GM18951 (cell line): ENCODE measurements at regions not wholly inside any gene's neighbourhood (a gene's known extent, or its start where the extent isn't known, plus 50 kb on each side); places are given as distances from the start of the nearest gene placed in this dataset.

Experiments used
- POLR2A ChIP-seq: IDR thresholded peaks from 4 replicates; pipeline ENCODE4 v1.6.1; 2011; ENCODE audit warnings: mild to moderate bottlenecking; ENCODE audit not compliant: insufficient read length, insufficient read depth; ENCODE audit errors: extremely low read depth
- in situ Hi-C: fragments of 300-500 bp; cut with MboI; formaldehyde crosslinking; loops from one replicate; pipeline ENCODE4 v1.12.0; 2022; ENCODE audit warnings: low sequenced_read_pairs, mixed read lengths, inconsistent platforms; ENCODE audit not compliant: unreplicated experiment

GRCh38 chr11:122285070-122285988 lies 169.3 kb upstream of the BLID start:
- in situ Hi-C loops: no loop called here
- TF ChIP-seq POLR2A: no peak

DNA sequence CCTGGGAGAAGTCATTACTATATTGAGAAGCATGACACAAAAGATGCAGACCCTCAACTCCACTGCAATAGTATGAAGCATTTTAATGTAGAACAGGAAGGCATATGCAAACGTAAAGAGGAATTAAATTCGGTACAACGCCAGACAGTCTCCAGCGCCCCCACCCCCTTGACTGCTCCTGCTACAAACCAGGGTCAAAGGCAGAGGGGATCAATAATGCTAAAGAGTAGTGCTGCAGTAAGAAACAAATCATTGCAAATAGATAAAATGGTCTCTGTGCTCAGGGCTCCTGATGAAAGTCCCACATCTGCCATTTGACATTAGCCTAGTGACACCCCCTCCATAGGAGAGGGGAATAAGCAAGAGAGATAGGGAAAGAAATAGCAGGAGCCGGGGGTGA lies 164.9 kb upstream of the BLID start:
- TF ChIP-seq POLR2A: no peak
- in situ Hi-C loops: no loop called here

DNA sequence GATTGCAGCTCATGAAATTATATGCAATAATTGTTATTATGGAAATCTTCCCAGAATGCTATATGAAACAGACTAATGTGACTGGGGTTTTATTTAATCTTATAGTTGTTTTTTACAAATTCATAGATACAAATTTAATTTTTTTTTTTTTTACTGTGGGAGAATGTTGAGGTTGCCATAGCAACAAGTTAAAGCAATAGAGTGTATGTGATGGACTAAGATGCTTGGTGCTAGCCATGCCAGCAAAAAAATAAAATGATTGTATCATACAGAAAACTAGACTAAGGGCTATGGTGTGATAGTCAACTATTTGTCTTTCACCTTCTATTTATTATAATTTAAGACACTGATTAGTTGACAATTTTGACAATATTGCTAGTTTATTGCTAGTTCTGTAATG lies 163.2 kb upstream of the BLID start:
- in situ Hi-C loops: no loop called here
- no peak for TF ChIP-seq POLR2A

GRCh38 chr11:122277493-122277892 lies 161.5 kb upstream of the BLID start:
- no peak for TF ChIP-seq POLR2A
- in situ Hi-C loops: no loop called here

DNA sequence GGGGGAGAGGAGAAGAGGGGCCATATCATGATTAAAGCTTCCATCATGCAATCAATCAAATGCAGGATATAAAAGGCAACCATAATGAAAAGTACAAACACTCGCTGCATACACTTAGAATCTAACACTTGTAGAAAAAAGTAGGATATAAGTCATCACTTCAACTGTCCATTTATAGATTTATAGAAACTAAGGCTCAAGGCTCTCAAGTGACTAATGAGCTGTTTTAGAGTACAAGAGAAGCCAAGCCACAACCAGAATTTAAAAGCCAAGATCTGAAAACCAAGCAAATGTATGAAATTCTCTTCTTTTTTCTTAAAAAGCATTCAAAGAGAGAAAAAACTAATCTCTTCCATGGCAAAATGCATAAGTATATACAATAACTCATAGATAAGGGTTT lies 160.2 kb upstream of the BLID start:
- in situ Hi-C loops: no loop called here
- TF ChIP-seq POLR2A: no peak

GRCh38 chr11:122275508-122275907 lies 159.5 kb upstream of the BLID start:
- in situ Hi-C loops: no loop called here
- TF ChIP-seq POLR2A: no peak

- in situ Hi-C loops: no loop called here
- TF ChIP-seq POLR2A: no peak
These were observed 157.6 kb upstream of the BLID start for GRCh38 chr11:122273476-122274191.

DNA sequence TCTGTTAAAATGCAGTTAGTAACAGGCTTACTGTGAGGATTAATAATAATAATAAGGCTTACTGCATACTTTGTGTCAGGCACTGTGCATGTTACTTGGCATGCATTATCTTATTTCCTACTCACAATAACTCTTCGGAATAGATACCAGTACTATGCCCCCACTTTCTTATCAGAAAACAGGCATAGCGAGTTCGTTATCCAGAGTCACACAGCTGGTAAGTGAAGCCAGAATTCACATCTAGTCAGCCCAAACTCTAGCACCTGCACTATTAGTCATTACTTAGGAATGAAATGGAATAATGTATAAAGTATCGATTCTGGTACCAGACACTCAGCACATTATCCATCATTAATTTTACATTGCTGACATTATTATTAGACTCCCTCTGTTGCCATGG lies 155.7 kb upstream of the BLID start:
- in situ Hi-C loops: no loop called here
- no peak for TF ChIP-seq POLR2A

GRCh38 chr11:122271137-122271536 lies 155.1 kb upstream of the BLID start:
- no peak for TF ChIP-seq POLR2A
- in situ Hi-C loops: no loop called here

DNA sequence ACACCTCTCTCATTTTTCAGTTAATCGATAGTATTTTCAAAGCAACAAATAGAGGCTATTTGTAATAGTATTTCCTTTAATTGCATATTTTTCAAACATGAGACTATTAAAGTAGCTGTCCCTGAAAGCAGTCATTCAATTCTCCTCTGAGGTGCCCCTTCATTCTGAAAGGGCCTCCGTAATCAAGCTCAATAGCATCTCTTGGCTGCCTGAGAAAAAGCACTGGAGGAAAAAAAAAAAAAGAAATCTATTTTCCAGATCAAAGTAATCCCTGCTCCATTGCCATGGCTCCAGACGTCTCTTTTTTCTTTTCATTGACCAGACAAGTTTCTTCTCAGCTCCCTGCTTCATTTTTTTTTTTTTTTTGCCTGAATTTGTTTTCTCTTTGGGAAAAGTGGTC lies 154.5 kb upstream of the BLID start:
- no peak for TF ChIP-seq POLR2A
- in situ Hi-C loops: no loop called here

GRCh38 chr11:122269824-122270223 lies 153.8 kb upstream of the BLID start:
- in situ Hi-C loops: no loop called here
- TF ChIP-seq POLR2A: no peak

- in situ Hi-C loops: no loop called here
- no peak for TF ChIP-seq POLR2A
These were observed 152.7 kb upstream of the BLID start for GRCh38 chr11:122268601-122269130.

- in situ Hi-C loops: no loop called here
- no peak for TF ChIP-seq POLR2A
These were observed 151.6 kb upstream of the BLID start for GRCh38 chr11:122267602-122268001.

DNA sequence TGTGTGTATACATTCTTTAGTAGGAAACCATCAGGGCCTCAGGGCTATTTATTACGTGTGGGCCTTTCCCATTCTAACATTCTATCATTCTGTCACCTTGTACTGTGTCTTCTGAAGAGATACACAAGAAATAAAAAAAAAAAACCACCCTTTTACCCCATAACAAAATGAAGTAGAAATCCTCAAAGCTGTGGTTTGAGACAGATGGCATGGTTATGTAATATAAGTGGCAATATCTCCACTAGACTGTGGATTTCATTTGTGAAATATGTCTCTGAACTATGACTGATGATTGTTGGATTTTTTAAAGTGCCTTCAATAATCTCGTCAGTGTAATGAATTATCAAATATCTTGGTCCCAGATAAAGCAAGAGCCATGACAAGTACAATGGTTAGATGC lies 150.0 kb upstream of the BLID start:
- TF ChIP-seq POLR2A: no peak
- in situ Hi-C loops: no loop called here
